ENCODE measurements at regions not wholly inside any gene's neighbourhood (a gene's known extent, or its start where the extent isn't known, plus 50 kb on each side); places are given as distances from the start of the nearest gene placed in this dataset.

- Histone ChIP-seq H3K27me3 (no peaks in the 10 kb centered on the region), H3K27ac (no peak overlapping the region), H3K4me3 (no peak overlapping the region), H3K9me3 (no peaks in the 10 kb centered on the region), H3K4me1 (no peaks in the 10 kb centered on the region), H3K36me3 (no peaks in the 10 kb centered on the region)
- ATAC-seq = no peak
- in situ Hi-C loops (cut with MboI; ENCODE audit: low sequenced_read_pairs in 4 of 4) (no loop called here), intact Hi-C loops (cut with DNase I; ENCODE audit: low total_unique reads) (no loop called here)
- TF ChIP-seq POLR2A (IDR thresholded peaks at IDR 0.05) = no peak
- no peak for TF ChIP-seq CTCF (IDR thresholded peaks at IDR 0.05 in 4 of 5, conservative IDR thresholded peaks at IDR 0.05 in 1 of 5)
- DNase-seq = no peak
Observed at GRCh38 chr9:109683521-109683920, 96.5 kb upstream of the PALM2AKAP2 start.

GRCh38 chr9:109689701-109690100 is 90.3 kb upstream of the PALM2AKAP2 start:
- no peak for ATAC-seq
- no peak overlapping the region for H3K4me3 ChIP-seq
- H3K4me1 ChIP-seq = no peaks in the 10 kb centered on the region
- no peaks in the 10 kb centered on the region for H3K9me3 ChIP-seq
- H3K27me3 ChIP-seq = no peaks in the 10 kb centered on the region
- intact Hi-C loops (cut with DNase I; ENCODE audit: low total_unique reads) = no loop called here
- no peak for TF ChIP-seq CTCF (IDR thresholded peaks at IDR 0.05 in 4 of 5, conservative IDR thresholded peaks at IDR 0.05 in 1 of 5)
- no peak for TF ChIP-seq POLR2A (IDR thresholded peaks at IDR 0.05)
- DNase-seq = no peak
- H3K36me3 ChIP-seq = no peaks in the 10 kb centered on the region
- in situ Hi-C loops (cut with MboI; ENCODE audit: low sequenced_read_pairs in 4 of 4) = no loop called here
- H3K27ac ChIP-seq = no peak overlapping the region

- intact Hi-C loops (cut with DNase I; ENCODE audit: low total_unique reads) (no loop called here), in situ Hi-C loops (cut with MboI; ENCODE audit: low sequenced_read_pairs in 4 of 4) (no loop called here)
- TF ChIP-seq CTCF (IDR thresholded peaks at IDR 0.05 in 4 of 5, conservative IDR thresholded peaks at IDR 0.05 in 1 of 5) (no peak), POLR2A (IDR thresholded peaks at IDR 0.05) (no peak)
- Histone ChIP-seq H3K27ac (no peak overlapping the region), H3K27me3 (no peaks in the 10 kb centered on the region), H3K4me3 (no peak overlapping the region), H3K4me1 (no peaks in the 10 kb centered on the region), H3K9me3 (no peaks in the 10 kb centered on the region), H3K36me3 (no peaks in the 10 kb centered on the region)
- ATAC-seq (no peak), DNase-seq (no peak)
Observed at GRCh38 chr9:109699019-109699418, 81.0 kb upstream of the PALM2AKAP2 start.

- in situ Hi-C loops (cut with MboI; ENCODE audit: low sequenced_read_pairs in 4 of 4) (no loop called here), intact Hi-C loops (cut with DNase I; ENCODE audit: low total_unique reads) (no loop called here)
- Histone ChIP-seq H3K27me3 (no peaks in the 10 kb centered on the region), H3K27ac (no peak overlapping the region), H3K4me1 (peaks cover 12 to 15% of the 10 kb centered on the region in 2 donors), H3K4me3 (no peak overlapping the region), H3K36me3 (no peaks in the 10 kb centered on the region), H3K9me3 (no peaks in the 10 kb centered on the region)
- DNase-seq (no peak), ATAC-seq (no peak)
- TF ChIP-seq CTCF (IDR thresholded peaks at IDR 0.05 in 4 of 5, conservative IDR thresholded peaks at IDR 0.05 in 1 of 5) (no peak), POLR2A (IDR thresholded peaks at IDR 0.05) (no peak)
Observed at GRCh38 chr9:109704546-109704945, 75.5 kb upstream of the PALM2AKAP2 start.

- no peak for TF ChIP-seq CTCF (IDR thresholded peaks at IDR 0.05 in 4 of 5, conservative IDR thresholded peaks at IDR 0.05 in 1 of 5)
- no peak for TF ChIP-seq POLR2A (IDR thresholded peaks at IDR 0.05)
- in situ Hi-C loops (cut with MboI; ENCODE audit: low sequenced_read_pairs in 4 of 4) = no loop called here
- no peak overlapping the region for H3K27ac ChIP-seq
- H3K9me3 ChIP-seq = no peaks in the 10 kb centered on the region
- DNase-seq (no peak), ATAC-seq (no peak)
- no peaks in the 10 kb centered on the region for H3K27me3 ChIP-seq
- intact Hi-C loops (cut with DNase I; ENCODE audit: low total_unique reads) = no loop called here
- H3K4me1 ChIP-seq = peaks cover 12 to 22% of the 10 kb centered on the region in 2 donors
- H3K4me3 ChIP-seq = no peak overlapping the region
- H3K36me3 ChIP-seq = no peaks in the 10 kb centered on the region
Observed at GRCh38 chr9:109705515-109705914, 74.5 kb upstream of the PALM2AKAP2 start.

All from gastrocnemius medialis (tissue), 4 donors.